ENCODE measurements at regions not wholly inside any gene's neighbourhood (a gene's known extent, or its start where the extent isn't known, plus 50 kb on each side); places are given as distances from the start of the nearest gene placed in this dataset.

DNA sequence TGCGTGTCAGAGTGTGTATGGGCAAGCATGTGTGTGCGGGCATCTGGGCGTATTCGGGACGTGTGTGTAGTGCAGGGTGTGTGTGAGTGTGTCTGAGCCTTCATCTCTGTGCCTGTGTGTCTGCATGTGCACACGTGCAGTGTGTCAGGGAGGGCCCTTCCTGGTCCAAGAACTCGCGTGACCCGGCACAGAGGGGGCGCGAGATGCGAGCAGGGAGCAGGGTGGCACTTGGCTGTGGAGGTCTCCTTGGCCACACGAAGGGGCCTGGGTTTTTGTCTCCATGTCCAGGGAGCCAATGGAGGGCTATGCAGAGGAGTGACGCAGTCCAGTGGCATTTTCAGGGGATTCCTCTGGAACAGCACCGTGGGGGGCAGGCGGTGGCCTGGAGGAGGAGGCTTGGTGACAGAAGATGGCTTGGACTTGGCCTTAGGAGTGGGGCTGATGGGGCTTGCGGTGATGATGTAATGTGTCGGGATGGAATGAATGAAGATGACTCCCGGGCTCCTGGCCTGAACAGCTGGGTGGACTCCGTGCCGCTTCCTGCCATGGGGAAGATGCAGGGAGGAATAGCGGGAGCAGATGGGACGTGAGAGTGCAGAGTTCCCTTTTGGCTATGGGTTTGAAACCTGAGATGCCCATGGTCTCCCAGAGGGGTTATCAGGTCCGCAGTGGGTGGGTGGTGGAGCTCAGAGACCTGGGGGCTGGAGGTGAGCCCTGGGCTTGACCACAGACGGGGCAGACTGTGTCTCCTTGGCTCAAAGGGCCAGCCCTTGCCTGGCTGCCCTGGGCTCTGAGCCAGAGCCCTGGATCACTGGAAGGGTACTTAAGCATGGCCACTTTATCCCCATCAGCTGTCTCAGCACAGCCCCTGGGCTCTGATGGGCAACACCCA is 208.3 kb downstream of the PHETA1 start (continued):
- TF ChIP-seq, protein P1, sequence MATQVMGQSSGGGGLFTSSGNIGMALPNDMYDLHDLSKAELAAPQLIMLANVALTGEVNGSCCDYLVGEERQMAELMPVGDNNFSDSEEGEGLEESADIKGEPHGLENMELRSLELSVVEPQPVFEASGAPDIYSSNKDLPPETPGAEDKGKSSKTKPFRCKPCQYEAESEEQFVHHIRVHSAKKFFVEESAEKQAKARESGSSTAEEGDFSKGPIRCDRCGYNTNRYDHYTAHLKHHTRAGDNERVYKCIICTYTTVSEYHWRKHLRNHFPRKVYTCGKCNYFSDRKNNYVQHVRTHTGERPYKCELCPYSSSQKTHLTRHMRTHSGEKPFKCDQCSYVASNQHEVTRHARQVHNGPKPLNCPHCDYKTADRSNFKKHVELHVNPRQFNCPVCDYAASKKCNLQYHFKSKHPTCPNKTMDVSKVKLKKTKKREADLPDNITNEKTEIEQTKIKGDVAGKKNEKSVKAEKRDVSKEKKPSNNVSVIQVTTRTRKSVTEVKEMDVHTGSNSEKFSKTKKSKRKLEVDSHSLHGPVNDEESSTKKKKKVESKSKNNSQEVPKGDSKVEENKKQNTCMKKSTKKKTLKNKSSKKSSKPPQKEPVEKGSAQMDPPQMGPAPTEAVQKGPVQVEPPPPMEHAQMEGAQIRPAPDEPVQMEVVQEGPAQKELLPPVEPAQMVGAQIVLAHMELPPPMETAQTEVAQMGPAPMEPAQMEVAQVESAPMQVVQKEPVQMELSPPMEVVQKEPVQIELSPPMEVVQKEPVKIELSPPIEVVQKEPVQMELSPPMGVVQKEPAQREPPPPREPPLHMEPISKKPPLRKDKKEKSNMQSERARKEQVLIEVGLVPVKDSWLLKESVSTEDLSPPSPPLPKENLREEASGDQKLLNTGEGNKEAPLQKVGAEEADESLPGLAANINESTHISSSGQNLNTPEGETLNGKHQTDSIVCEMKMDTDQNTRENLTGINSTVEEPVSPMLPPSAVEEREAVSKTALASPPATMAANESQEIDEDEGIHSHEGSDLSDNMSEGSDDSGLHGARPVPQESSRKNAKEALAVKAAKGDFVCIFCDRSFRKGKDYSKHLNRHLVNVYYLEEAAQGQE (IDR thresholded peaks at IDR 0.05; ENCODE audit: low read depth): no peak
- no peak for TF ChIP-seq POLR2A (IDR thresholded peaks at IDR 0.05; ENCODE audit: borderline replicate concordance, extremely low read depth, insufficient read depth, insufficient read length)
- TF ChIP-seq FOSL1 (IDR thresholded peaks at IDR 0.05; ENCODE audit: low read depth): no peak
- TF ChIP-seq, protein P2, sequence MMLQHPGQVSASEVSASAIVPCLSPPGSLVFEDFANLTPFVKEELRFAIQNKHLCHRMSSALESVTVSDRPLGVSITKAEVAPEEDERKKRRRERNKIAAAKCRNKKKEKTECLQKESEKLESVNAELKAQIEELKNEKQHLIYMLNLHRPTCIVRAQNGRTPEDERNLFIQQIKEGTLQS (IDR thresholded peaks at IDR 0.05): no peak
- TF ChIP-seq, protein P3, sequence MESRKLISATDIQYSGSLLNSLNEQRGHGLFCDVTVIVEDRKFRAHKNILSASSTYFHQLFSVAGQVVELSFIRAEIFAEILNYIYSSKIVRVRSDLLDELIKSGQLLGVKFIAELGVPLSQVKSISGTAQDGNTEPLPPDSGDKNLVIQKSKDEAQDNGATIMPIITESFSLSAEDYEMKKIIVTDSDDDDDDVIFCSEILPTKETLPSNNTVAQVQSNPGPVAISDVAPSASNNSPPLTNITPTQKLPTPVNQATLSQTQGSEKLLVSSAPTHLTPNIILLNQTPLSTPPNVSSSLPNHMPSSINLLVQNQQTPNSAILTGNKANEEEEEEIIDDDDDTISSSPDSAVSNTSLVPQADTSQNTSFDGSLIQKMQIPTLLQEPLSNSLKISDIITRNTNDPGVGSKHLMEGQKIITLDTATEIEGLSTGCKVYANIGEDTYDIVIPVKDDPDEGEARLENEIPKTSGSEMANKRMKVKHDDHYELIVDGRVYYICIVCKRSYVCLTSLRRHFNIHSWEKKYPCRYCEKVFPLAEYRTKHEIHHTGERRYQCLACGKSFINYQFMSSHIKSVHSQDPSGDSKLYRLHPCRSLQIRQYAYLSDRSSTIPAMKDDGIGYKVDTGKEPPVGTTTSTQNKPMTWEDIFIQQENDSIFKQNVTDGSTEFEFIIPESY (IDR thresholded peaks at IDR 0.05; ENCODE audit: extremely low read depth, insufficient replicate concordance, low read length): no peak
- TF ChIP-seq TCF7L2 (IDR thresholded peaks at IDR 0.05; ENCODE audit: borderline replicate concordance, extremely low read depth, insufficient read depth, insufficient read length): no peak
- no peak for TF ChIP-seq ZFX (IDR thresholded peaks at IDR 0.05)
- no peak for TF ChIP-seq SIN3A (IDR thresholded peaks at IDR 0.05; ENCODE audit: low read depth)
- no peak for TF ChIP-seq RAD21 (IDR thresholded peaks at IDR 0.05; ENCODE audit: low read depth)
